HepG2 (cell line): ENCODE measurements at regions not wholly inside any gene's neighbourhood (a gene's known extent, or its start where the extent isn't known, plus 50 kb on each side); places are given as distances from the start of the nearest gene placed in this dataset.

ENCODE experiments used
- ATAC-seq: fragments of 200-7000 bp; cut with Tn5 transposase; 3 replicates; pipeline ENCODE4 v1.9.1; 2020; ENCODE audit warnings: mild to moderate bottlenecking, moderate library complexity
- BruUV-seq: library from RNA; stranded (reverse); fragments of 400-500 nt; replicated peaks from 2 replicates; lab custom pipeline; 2021; lab: Mats Ljungman, UMichigan
- CTCF ChIA-PET: fragments of 300-600 bp; formaldehyde crosslinking; extraction: SDS; loops from one replicate; lab custom pipeline; 2021; ENCODE audit warnings: low total read pairs, inconsistent platforms, low intra/inter-chr PET ratio; lab: Yijun Ruan, JAX
- POLR2A ChIA-PET: fragments of 350-600 bp; sonication (Branson Sonifier 250); formaldehyde crosslinking; loops from one replicate; lab custom pipeline; 2020; ENCODE audit warnings: antibody characterized with exemption, inconsistent platforms; lab: Yijun Ruan, JAX
- DNase-seq: peaks from one replicate; pipeline ENCODE4 v3.0.0-alpha.2; 2015; ENCODE audit warnings: low spot score
- FAIRE-seq: peaks from 3 replicates; lab custom pipeline; 2011; peaks lifted over from hg19 to GRCh38; lab: Jason Lieb, UNC
- H2AFZ ChIP-seq: one replicate; pipeline ENCODE4 v1.6.1; 2011; ENCODE audit warnings: low read length, inconsistent platforms
- H3K27ac ChIP-seq: fragments of 300-600 bp; 3 replicates; pipeline ENCODE4 v1.8.0; 2011; ENCODE audit warnings: mixed run types, mild to moderate bottlenecking, mixed read lengths, low read length, inconsistent platforms; ENCODE audit not compliant: insufficient read depth; ENCODE audit errors: extremely low read length
- H3K27me3 ChIP-seq, 2 experiments: fragments of 200-600 bp in 1 of 2; 2 replicates in 1 of 2; 3 replicates in 1 of 2; pipeline versions ENCODE4 v1.6.0 to v1.8.0; 2011; ENCODE audit warnings: low read length in 2 of 2, mild to moderate bottlenecking in 2 of 2, moderate library complexity in 2 of 2, inconsistent platforms in 1 of 2; ENCODE audit not compliant: insufficient read depth in 2 of 2, control insufficient read depth in 1 of 2
- H3K36me3 ChIP-seq, 2 experiments: fragments of 200-600 bp in 1 of 2; replicated peaks in 1 of 2; 2 replicates in 1 of 2; 3 replicates in 1 of 2; pipeline versions ENCODE4 v1.5.1 to v1.8.0; 2011; ENCODE audit warnings: low read length in 2 of 2, inconsistent platforms in 1 of 2; ENCODE audit not compliant: insufficient read depth in 2 of 2, control insufficient read depth in 1 of 2
- H3K4me1 ChIP-seq: 2 replicates; pipeline ENCODE4 v1.5.1; 2012; ENCODE audit warnings: low read length, inconsistent platforms; ENCODE audit not compliant: insufficient read depth
- H3K4me2 ChIP-seq: 2 replicates; pipeline ENCODE4 v1.6.0; 2011; ENCODE audit warnings: low read depth, low read length, inconsistent platforms
- H3K4me3 ChIP-seq, 3 experiments: fragments of 200-600 bp in 1 of 3; sonication (generic), shearing (Covaris generic) in 1 of 3; replicated peaks in 1 of 3; 2 replicates each; pipeline ENCODE4 v1.5.1; 2011 to 2016; ENCODE audit warnings: low read length in 3 of 3, inconsistent platforms in 2 of 3, low read depth in 2 of 3, mild to moderate bottlenecking in 2 of 3, control low read depth in 1 of 3, mixed read lengths in 1 of 3; ENCODE audit not compliant: insufficient read depth in 1 of 3
- H3K79me2 ChIP-seq: one replicate; pipeline ENCODE4 v1.6.1; 2011; ENCODE audit warnings: low read length, inconsistent platforms; ENCODE audit not compliant: insufficient read depth
- H3K9ac ChIP-seq: 2 replicates; pipeline ENCODE4 v1.6.0; 2011; ENCODE audit warnings: mild to moderate bottlenecking, low read depth, low read length, inconsistent platforms; ENCODE audit not compliant: insufficient read depth
- H3K9me3 ChIP-seq: 2 replicates; pipeline ENCODE4 v1.5.1; 2012; ENCODE audit warnings: mild to moderate bottlenecking, low read length
- H4K20me1 ChIP-seq: 2 replicates; pipeline ENCODE4 v1.6.0; 2011; ENCODE audit warnings: inconsistent platforms, mild to moderate bottlenecking, low read length, moderate library complexity; ENCODE audit not compliant: insufficient read depth
- EZH2 ChIP-seq: conservative IDR thresholded peaks from 2 replicates; pipeline ENCODE4 v1.6.1; 2012; ENCODE audit warnings: mild to moderate bottlenecking, low read depth, low read length, moderate library complexity
- HCFC1 ChIP-seq: fragments of 150-350 bp; IDR thresholded peaks from 2 replicates; pipeline ENCODE4 v1.6.1; 2014; ENCODE audit warnings: low read depth, low read length
- HNRNPL ChIP-seq: fragments of 200-400 bp; formaldehyde crosslinking; IDR thresholded peaks from 2 replicates; pipeline ENCODE4 v1.6.1; 2017; ENCODE audit warnings: mild to moderate bottlenecking, low read depth, low read length
- JUND ChIP-seq: sonication (generic); formaldehyde crosslinking; IDR thresholded peaks from 2 replicates; pipeline ENCODE4 v1.8.0; 2022; ENCODE audit warnings: mild to moderate bottlenecking, missing genetic modification reagents
- KAT7 ChIP-seq: IDR thresholded peaks from 2 replicates; pipeline ENCODE4 v1.6.1; 2018; ENCODE audit warnings: borderline replicate concordance, missing compliant biosample characterization
- KAT8 ChIP-seq: IDR thresholded peaks from 2 replicates; pipeline ENCODE4 v1.6.1; 2016; ENCODE audit warnings: missing genetic modification reagents, missing compliant biosample characterization
- KLF9 ChIP-seq: IDR thresholded peaks from 2 replicates; pipeline ENCODE4 v1.6.1; 2016; ENCODE audit warnings: low read depth
- REPIN1 ChIP-seq: sonication (generic); formaldehyde crosslinking; IDR thresholded peaks from 2 replicates; pipeline ENCODE4 v1.8.0; 2022; ENCODE audit warnings: missing genetic modification reagents, low read depth, mild to moderate bottlenecking, borderline replicate concordance
- REXO4 ChIP-seq: sonication (generic); formaldehyde crosslinking; IDR thresholded peaks from 2 replicates; pipeline ENCODE4 v1.8.0; 2022; ENCODE audit warnings: missing genetic modification reagents, mild to moderate bottlenecking, borderline replicate concordance
- RFX5 ChIP-seq: IDR thresholded peaks from 2 replicates; pipeline ENCODE4 v1.6.1; 2011; ENCODE audit warnings: low read depth, low read length, improper control_type of control experiment
- RNF2 ChIP-seq: fragments of 450-650 bp; conservative IDR thresholded peaks from 2 replicates; pipeline ENCODE4 v1.6.1; 2016; ENCODE audit warnings: low read depth
- RXRB ChIP-seq: IDR thresholded peaks from 2 replicates; pipeline ENCODE4 v1.6.1; 2016; ENCODE audit warnings: borderline replicate concordance, missing genetic modification reagents, missing compliant biosample characterization
- SAP130 ChIP-seq: IDR thresholded peaks from 2 replicates; pipeline ENCODE4 v1.6.1; 2016; ENCODE audit warnings: low read depth
- SMAD3 ChIP-seq: sonication (generic); formaldehyde crosslinking; IDR thresholded peaks from 2 replicates; pipeline ENCODE4 v1.4.0; 2020; ENCODE audit warnings: missing genetic modification reagents
- ZNF333 ChIP-seq: sonication (generic); formaldehyde crosslinking; IDR thresholded peaks from 2 replicates; pipeline ENCODE4 v1.4.0; 2020; ENCODE audit warnings: mild to moderate bottlenecking, missing genetic modification reagents, borderline replicate concordance
- ZNF629 ChIP-seq: sonication (generic); formaldehyde crosslinking; conservative IDR thresholded peaks from 2 replicates; pipeline ENCODE4 v1.5.0; 2020; ENCODE audit warnings: missing genetic modification reagents
- ZNF776 ChIP-seq: sonication (generic); formaldehyde crosslinking; IDR thresholded peaks from 2 replicates; pipeline ENCODE4 v1.4.0; 2020; ENCODE audit warnings: mild to moderate bottlenecking, missing genetic modification reagents
- WGBS: methylation state at CpG from one replicate; pipeline ENCODE4 v1.1.6; 2017; ENCODE audit warnings: low lambda C conversion rate; 5-methylcytosine and 5-hydroxymethylcytosine counted together
- in situ Hi-C: cut with HindIII; loops from 2 replicates; pipeline ENCODE4 v1.10.0; 2017; ENCODE audit warnings: low pct_unique_long_range_greater_than_20kb; ENCODE audit not compliant: extremely low pct_ligation_motif_present
- intact Hi-C: fragments of 100-400 bp; cut with micrococcal nuclease; formaldehyde crosslinking; loops from one replicate; pipeline ENCODE4 v1.10.0; 2022; ENCODE audit not compliant: unreplicated experiment
- TF ChIP-seq, protein P1 (sequence below): sonication (generic); formaldehyde crosslinking; IDR thresholded peaks from 2 replicates; pipeline ENCODE4 v1.8.0; 2022; ENCODE audit warnings: mild to moderate bottlenecking, missing genetic modification reagents, borderline replicate concordance
- TF ChIP-seq, protein P2 (sequence below): IDR thresholded peaks from 2 replicates; pipeline ENCODE4 v1.6.1; 2016; ENCODE audit warnings: low read depth, control low read depth
- TF ChIP-seq, protein P3 (sequence below): sonication (generic); formaldehyde crosslinking; IDR thresholded peaks from 2 replicates; pipeline ENCODE4 v1.5.0; 2020; ENCODE audit warnings: missing genetic modification reagents

DNA sequence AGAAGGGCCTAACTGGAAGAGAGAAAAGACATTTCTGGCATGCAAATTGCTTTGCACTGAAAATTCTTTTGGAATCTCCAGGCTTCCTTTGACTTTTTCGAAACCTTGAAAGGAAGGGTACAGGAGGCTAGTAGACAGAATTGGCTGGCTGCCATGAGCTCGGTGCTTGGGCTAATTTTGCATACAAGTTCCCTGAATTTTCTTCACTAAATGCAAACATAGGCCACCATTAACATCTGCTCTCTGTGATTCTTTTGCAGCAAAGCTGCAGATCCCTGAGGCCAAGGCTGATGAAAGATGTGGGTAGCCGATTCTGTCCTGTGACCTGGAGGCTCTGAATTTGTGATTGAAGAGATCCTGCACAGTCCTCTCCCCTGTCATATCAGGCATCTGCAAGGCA, 247.8 kb upstream of the MCTP2 start:
- H2AFZ ChIP-seq: no peak overlapping the region
- 5% methylated on average over 3 of the region's 3 CpGs for whole genome bisulfite sequencing
- POLR2A ChIA-PET: no interaction called here
- DNase-seq: no peak
- in situ Hi-C loops (no loop called here), intact Hi-C loops (no loop called here)
- ATAC-seq: no peak
- H4K20me1 ChIP-seq: no peaks in the 10 kb centered on the region
- H3K27ac ChIP-seq: no peak overlapping the region
- H3K79me2 ChIP-seq: no peaks in the 10 kb centered on the region
- no peak for FAIRE-seq
- H3K9me3 ChIP-seq: no peaks in the 10 kb centered on the region
- H3K4me1 ChIP-seq: no peaks in the 10 kb centered on the region
- H3K36me3 ChIP-seq: no peaks in the 10 kb centered on the region
- H3K9ac ChIP-seq: no peak overlapping the region
- no peak for TF ChIP-seq SAP130 (CRISPR knock-in tag)
- no peak for TF ChIP-seq HCFC1
- TF ChIP-seq RXRB (CRISPR knock-in tag): no peak
- TF ChIP-seq, protein P1, sequence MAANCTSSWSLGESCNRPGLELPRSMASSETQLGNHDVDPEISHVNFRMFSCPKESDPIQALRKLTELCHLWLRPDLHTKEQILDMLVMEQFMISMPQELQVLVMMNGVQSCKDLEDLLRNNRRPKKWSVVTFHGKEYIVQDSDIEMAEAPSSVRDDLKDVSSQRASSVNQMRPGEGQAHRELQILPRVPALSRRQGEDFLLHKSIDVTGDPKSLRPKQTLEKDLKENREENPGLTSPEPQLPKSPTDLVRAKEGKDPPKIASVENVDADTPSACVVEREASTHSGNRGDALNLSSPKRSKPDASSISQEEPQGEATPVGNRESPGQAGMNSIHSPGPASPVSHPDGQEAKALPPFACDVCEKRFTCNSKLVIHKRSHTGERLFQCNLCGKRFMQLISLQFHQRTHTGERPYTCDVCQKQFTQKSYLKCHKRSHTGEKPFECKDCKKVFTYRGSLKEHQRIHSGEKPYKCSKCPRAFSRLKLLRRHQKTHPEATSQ: no peak
- no peak for TF ChIP-seq JUND (CRISPR knock-in tag)
- no peak for TF ChIP-seq RNF2
- TF ChIP-seq REPIN1 (CRISPR knock-in tag): no peak
- TF ChIP-seq KLF9 (CRISPR knock-in tag): no peak
- TF ChIP-seq ZNF629 (CRISPR knock-in tag): no peak
- TF ChIP-seq REXO4 (CRISPR knock-in tag): no peak
- TF ChIP-seq HNRNPL: no peak
- TF ChIP-seq RFX5: no peak
- no peak for TF ChIP-seq KAT8 (CRISPR knock-in tag)
- TF ChIP-seq, protein P2, sequence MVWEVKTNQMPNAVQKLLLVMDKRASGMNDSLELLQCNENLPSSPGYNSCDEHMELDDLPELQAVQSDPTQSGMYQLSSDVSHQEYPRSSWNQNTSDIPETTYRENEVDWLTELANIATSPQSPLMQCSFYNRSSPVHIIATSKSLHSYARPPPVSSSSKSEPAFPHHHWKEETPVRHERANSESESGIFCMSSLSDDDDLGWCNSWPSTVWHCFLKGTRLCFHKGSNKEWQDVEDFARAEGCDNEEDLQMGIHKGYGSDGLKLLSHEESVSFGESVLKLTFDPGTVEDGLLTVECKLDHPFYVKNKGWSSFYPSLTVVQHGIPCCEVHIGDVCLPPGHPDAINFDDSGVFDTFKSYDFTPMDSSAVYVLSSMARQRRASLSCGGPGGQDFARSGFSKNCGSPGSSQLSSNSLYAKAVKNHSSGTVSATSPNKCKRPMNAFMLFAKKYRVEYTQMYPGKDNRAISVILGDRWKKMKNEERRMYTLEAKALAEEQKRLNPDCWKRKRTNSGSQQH: no peak
- TF ChIP-seq ZNF333: no peak
- TF ChIP-seq, protein P3, sequence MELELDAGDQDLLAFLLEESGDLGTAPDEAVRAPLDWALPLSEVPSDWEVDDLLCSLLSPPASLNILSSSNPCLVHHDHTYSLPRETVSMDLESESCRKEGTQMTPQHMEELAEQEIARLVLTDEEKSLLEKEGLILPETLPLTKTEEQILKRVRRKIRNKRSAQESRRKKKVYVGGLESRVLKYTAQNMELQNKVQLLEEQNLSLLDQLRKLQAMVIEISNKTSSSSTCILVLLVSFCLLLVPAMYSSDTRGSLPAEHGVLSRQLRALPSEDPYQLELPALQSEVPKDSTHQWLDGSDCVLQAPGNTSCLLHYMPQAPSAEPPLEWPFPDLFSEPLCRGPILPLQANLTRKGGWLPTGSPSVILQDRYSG: no peak
- no peak for TF ChIP-seq KAT7 (CRISPR knock-in tag)
- TF ChIP-seq EZH2: no peak
- no peak for TF ChIP-seq SMAD3 (CRISPR knock-in tag)
- TF ChIP-seq ZNF776 (CRISPR knock-in tag): no peak
- TF ChIP-seq, all 625 proteins: peak for 0
- no peak overlapping the region for H3K4me3 ChIP-seq
- no peak overlapping the region for H3K4me2 ChIP-seq
- CTCF ChIA-PET: no interaction called here
- H3K27me3 ChIP-seq: no peaks in the 10 kb centered on the region
- no TSS peak for BruUV-seq
